HCT116 (cell line): ENCODE measurements at regions not wholly inside any gene's neighbourhood (a gene's known extent, or its start where the extent isn't known, plus 50 kb on each side); places are given as distances from the start of the nearest gene placed in this dataset.

Source experiments
- ATAC-seq: fragments of 200-7000 bp; cut with Tn5 transposase; 2 replicates; pipeline ENCODE4 v1.9.1; 2020; ENCODE audit warnings: mild to moderate bottlenecking, moderate library complexity
- BruUV-seq: library from RNA; stranded (reverse); fragments of 400-500 nt; replicated peaks from 2 replicates; lab custom pipeline; 2021; lab: Mats Ljungman, UMichigan
- CTCF ChIA-PET: fragments of 300-600 bp; sonication (Branson Sonifier 250); formaldehyde crosslinking; loops from one replicate; lab custom pipeline; 2021; ENCODE audit warnings: antibody characterized with exemption; lab: Charles Lee
- POLR2A ChIA-PET: fragments of 300-600, 350-600 bp; sonication (Branson Sonifier 250); formaldehyde crosslinking; loops from one replicate; lab custom pipeline; 2021; ENCODE audit warnings: antibody characterized with exemption; lab: Charles Lee
- RAD21 ChIA-PET, 2 experiments: fragments of 300-600 bp; sonication (Branson Sonifier 250); formaldehyde crosslinking; loops; one replicate each; lab custom pipeline; 2023; ENCODE audit warnings: low total read pairs in 2 of 2; ENCODE audit not compliant: uncharacterized antibody in 2 of 2, unreplicated experiment in 2 of 2, low non-redundant PET in 1 of 2; lab: Charles Lee
- DNase-seq: peaks from one replicate; pipeline ENCODE4 v3.0.0-alpha.2; 2010; ENCODE audit warnings: low read depth, low spot score
- H2AFZ ChIP-seq: fragments of 200-600 bp; shearing (Covaris generic), sonication (generic); 2 replicates; pipeline ENCODE4 v1.6.1; 2017; ENCODE audit warnings: low read depth, mixed run types, mixed read lengths, antibody characterized with exemption, low read length; ENCODE audit not compliant: poor library complexity, severe bottlenecking
- H3K27ac ChIP-seq: 2 replicates; pipeline ENCODE4 v1.5.1; 2012; ENCODE audit warnings: low read depth, low read length
- H3K27me3 ChIP-seq: fragments of 200-600 bp; sonication (generic); 2 replicates; pipeline ENCODE4 v1.6.1; 2016; ENCODE audit warnings: mixed run types, low read length, mixed read lengths; ENCODE audit not compliant: insufficient read depth
- H3K36me3 ChIP-seq, 2 experiments: fragments of 200-500 bp in 1 of 2; fragments of 200-600 bp in 1 of 2; sonication (Bioruptor generic) in 1 of 2; sonication (generic) in 1 of 2; 2 replicates each; pipeline versions ENCODE4 v1.5.1 to v1.6.1; 2014 to 2016; ENCODE audit warnings: low read length in 2 of 2, inconsistent platforms in 1 of 2, mixed read lengths in 1 of 2, mixed run types in 1 of 2; ENCODE audit not compliant: insufficient read depth in 2 of 2, control insufficient read depth in 1 of 2
- H3K4me1 ChIP-seq, 2 experiments: fragments of 200-600 bp in 1 of 2; sonication (generic) in 1 of 2; 2 replicates each; pipeline versions ENCODE4 v1.5.1 to v1.6.1; 2012 to 2017; ENCODE audit warnings: low read length in 2 of 2, inconsistent platforms in 1 of 2, mild to moderate bottlenecking in 1 of 2, mixed read lengths in 1 of 2, mixed run types in 1 of 2, moderate library complexity in 1 of 2; ENCODE audit not compliant: insufficient read depth in 2 of 2, control insufficient read depth in 1 of 2
- H3K4me2 ChIP-seq: fragments of 200-600 bp; sonication (generic); 2 replicates; pipeline ENCODE4 v1.6.1; 2017; ENCODE audit warnings: mixed run types, low read length, mixed read lengths
- H3K4me3 ChIP-seq, 2 experiments: fragments of 200-600 bp in 1 of 2; sonication (generic) in 1 of 2; replicated peaks in 1 of 2; 2 replicates each; pipeline ENCODE4 v1.5.1; 2011 to 2016; ENCODE audit warnings: low read length in 2 of 2, control low read depth in 1 of 2, low read depth in 1 of 2, mild to moderate bottlenecking in 1 of 2, mixed read lengths in 1 of 2, mixed run types in 1 of 2
- H3K79me2 ChIP-seq: fragments of 200-600 bp; sonication (generic); 2 replicates; pipeline ENCODE4 v1.6.1; 2017; ENCODE audit warnings: mild to moderate bottlenecking, mixed run types, low read length, moderate library complexity, mixed read lengths; ENCODE audit not compliant: insufficient read depth
- H3K9ac ChIP-seq: fragments of 200-600 bp; sonication (generic); 2 replicates; pipeline ENCODE4 v1.6.1; 2016; ENCODE audit warnings: low read length, mixed read lengths
- H3K9me2 ChIP-seq: fragments of 200-600 bp; sonication (generic), shearing (Covaris generic); 2 replicates; pipeline ENCODE4 v1.6.1; 2017; ENCODE audit warnings: mixed run types, mild to moderate bottlenecking, moderate library complexity; ENCODE audit not compliant: insufficient read depth
- H3K9me3 ChIP-seq, 2 experiments: fragments of 200-500 bp in 1 of 2; fragments of 200-600 bp in 1 of 2; sonication (Bioruptor generic) in 1 of 2; sonication (generic) in 1 of 2; 2 replicates each; pipeline ENCODE4 v1.6.1; 2014 to 2017; ENCODE audit warnings: low read length in 2 of 2, mixed read lengths in 2 of 2, inconsistent platforms in 1 of 2, low read depth in 1 of 2, mild to moderate bottlenecking in 1 of 2, mixed run types in 1 of 2, moderate library complexity in 1 of 2; ENCODE audit not compliant: control insufficient read depth in 1 of 2, insufficient read depth in 1 of 2
- H4K20me1 ChIP-seq: fragments of 200-600 bp; sonication (generic), shearing (Covaris generic); 2 replicates; pipeline ENCODE4 v1.6.1; 2017; ENCODE audit warnings: mixed run types, mild to moderate bottlenecking, moderate library complexity; ENCODE audit not compliant: insufficient read depth
- ATF3 ChIP-seq: IDR thresholded peaks from 2 replicates; pipeline ENCODE4 v1.6.1; 2012
- CBX3 ChIP-seq: IDR thresholded peaks from 2 replicates; pipeline ENCODE4 v1.6.1; 2012; ENCODE audit warnings: low read depth
- CTCF ChIP-seq, 3 experiments: fragments of 200-600 bp in 1 of 3; sonication (generic) in 1 of 3; IDR thresholded peaks in 2 of 3; conservative IDR thresholded peaks in 1 of 3; 2 replicates each; pipeline ENCODE4 v1.5.1; 2012 to 2017; ENCODE audit warnings: low read depth in 2 of 3, low read length in 2 of 3, antibody characterized with exemption in 1 of 3, borderline replicate concordance in 1 of 3, control low read depth in 1 of 3, mild to moderate bottlenecking in 1 of 3, mixed read lengths in 1 of 3, mixed run types in 1 of 3, moderate library complexity in 1 of 3; ENCODE audit not compliant: insufficient read depth in 1 of 3
- EZH2phosphoT487 ChIP-seq: fragments of 200-600 bp; IDR thresholded peaks from 2 replicates; pipeline ENCODE4 v1.6.1; 2018; ENCODE audit warnings: antibody characterized with exemption, borderline replicate concordance
- FOSL1 ChIP-seq: IDR thresholded peaks from 2 replicates; pipeline ENCODE4 v1.6.1; 2012; ENCODE audit warnings: low read depth
- JUND ChIP-seq: IDR thresholded peaks from 2 replicates; pipeline ENCODE4 v1.6.1; 2012
- POLR2A ChIP-seq: IDR thresholded peaks from 2 replicates; pipeline ENCODE4 v1.7.0; 2011; ENCODE audit warnings: borderline replicate concordance; ENCODE audit not compliant: insufficient read depth, insufficient read length; ENCODE audit errors: extremely low read depth
- POLR2AphosphoS5 ChIP-seq: IDR thresholded peaks from 2 replicates; pipeline ENCODE4 v1.6.1; 2011; ENCODE audit warnings: mild to moderate bottlenecking, low read depth, low read length, moderate library complexity
- RAD21 ChIP-seq: IDR thresholded peaks from 2 replicates; pipeline ENCODE4 v1.6.1; 2012; ENCODE audit warnings: low read depth, mild to moderate bottlenecking
- REST ChIP-seq: IDR thresholded peaks from 2 replicates; pipeline ENCODE4 v1.6.1; 2012; ENCODE audit warnings: low read depth
- SIN3A ChIP-seq: IDR thresholded peaks from 2 replicates; pipeline ENCODE4 v1.6.1; 2012; ENCODE audit warnings: low read depth
- SP1 ChIP-seq: IDR thresholded peaks from 2 replicates; pipeline ENCODE4 v1.6.1; 2012; ENCODE audit warnings: low read depth
- SRF ChIP-seq: IDR thresholded peaks from 2 replicates; pipeline ENCODE4 v1.6.1; 2012; ENCODE audit warnings: low read depth
- YY1 ChIP-seq: IDR thresholded peaks from 2 replicates; pipeline ENCODE4 v1.6.1; 2011; ENCODE audit warnings: low read length, low read depth, moderate library complexity, mild to moderate bottlenecking; ENCODE audit not compliant: insufficient replicate concordance; ENCODE audit errors: extremely low read depth
- ZBTB33 ChIP-seq: IDR thresholded peaks from 2 replicates; pipeline ENCODE4 v1.6.1; 2011; ENCODE audit warnings: mild to moderate bottlenecking, low read length, moderate library complexity; ENCODE audit not compliant: insufficient replicate concordance; ENCODE audit errors: extremely low read depth
- ZFX ChIP-seq: fragments of 450-650 bp; IDR thresholded peaks from 2 replicates; pipeline ENCODE4 v1.6.1; 2017
- ZNF274 ChIP-seq: fragments of 200-500 bp; sonication (Bioruptor generic); IDR thresholded peaks from 2 replicates; pipeline ENCODE4 v1.6.1; 2014; ENCODE audit warnings: mild to moderate bottlenecking, low read depth, low read length, inconsistent platforms
- intact Hi-C: fragments of 100-400 bp; cut with micrococcal nuclease; formaldehyde crosslinking; loops from 2 replicates; pipeline ENCODE4 v1.10.0; 2022

GRCh38 chr5:75828029-75828428 is 110.8 kb upstream of the POC5 start (continued):
- TF ChIP-seq ZBTB33 (no peak), REST (no peak)

- no peaks in the 10 kb centered on the region for H3K79me2 ChIP-seq
- H3K27ac ChIP-seq = no peak overlapping the region
- ChIA-PET POLR2A (no interaction called here), CTCF (no interaction called here), RAD21 (no interaction called here)
- no peaks in the 10 kb centered on the region for H3K4me1 ChIP-seq
- peaks cover 32% of the 10 kb centered on the region for H3K27me3 ChIP-seq
- no peak for DNase-seq
- H3K4me3 ChIP-seq = no peak overlapping the region
- H3K9me3 ChIP-seq = no peaks in the 10 kb centered on the region
- no peak overlapping the region for H2AFZ ChIP-seq
- H3K9me2 ChIP-seq = no peaks in the 10 kb centered on the region
- no peaks in the 10 kb centered on the region for H3K36me3 ChIP-seq
- no peaks in the 10 kb centered on the region for H4K20me1 ChIP-seq
- no TSS peak for BruUV-seq
- TF ChIP-seq ATF3 (no peak), ZFX (no peak), CBX3 (no peak), SIN3A (no peak), RAD21 (no peak), JUND (no peak), CTCF (IDR thresholded peaks at IDR 0.05 in 2 of 3, conservative IDR thresholded peaks at IDR 0.05 in 1 of 3; ENCODE audit: borderline replicate concordance in 1 of 3, insufficient read depth in 1 of 3, low read depth in 2 of 3, low read length in 2 of 3) (no peak), EZH2phosphoT487 (no peak), YY1 (no peak), POLR2AphosphoS5 (no peak), SP1 (no peak), FOSL1 (no peak), ZNF274 (no peak), SRF (no peak), POLR2A (no peak)
- TF ChIP-seq, all 23 proteins: peak for 0
- ATAC-seq = no peak
- intact Hi-C loops = no loop called here
- H3K4me2 ChIP-seq = no peak overlapping the region
- H3K9ac ChIP-seq = no peak overlapping the region
These were observed 107.1 kb upstream of the POC5 start for GRCh38 chr5:75824323-75824722.
